ENCODE measurements at regions not wholly inside any gene's neighbourhood (a gene's known extent, or its start where the extent isn't known, plus 50 kb on each side); places are given as distances from the start of the nearest gene placed in this dataset.

DNA sequence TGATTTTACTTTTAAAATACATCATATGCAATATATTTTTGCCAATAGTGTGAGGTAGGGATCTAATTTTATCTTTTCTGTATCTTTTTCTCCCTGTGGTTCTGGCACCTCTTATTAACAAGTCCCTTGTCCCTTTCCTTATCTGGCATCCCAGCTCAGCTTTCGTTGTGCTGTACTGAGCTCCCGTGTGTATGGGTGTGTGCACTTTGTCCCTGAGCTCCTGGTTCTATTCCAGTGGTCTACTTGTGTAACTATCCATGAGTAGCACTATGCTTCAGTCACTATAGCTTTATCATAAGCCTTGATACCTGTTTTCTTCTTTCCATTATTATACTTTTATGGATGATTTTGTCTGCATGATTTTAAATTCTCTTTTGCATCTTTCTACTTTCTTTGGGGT, 401.4 kb upstream of the POU3F3 start:
- H3K27ac ChIP-seq (ENCODE audit: low read depth, low read length): no peak overlapping the region
- TF ChIP-seq, protein P1, sequence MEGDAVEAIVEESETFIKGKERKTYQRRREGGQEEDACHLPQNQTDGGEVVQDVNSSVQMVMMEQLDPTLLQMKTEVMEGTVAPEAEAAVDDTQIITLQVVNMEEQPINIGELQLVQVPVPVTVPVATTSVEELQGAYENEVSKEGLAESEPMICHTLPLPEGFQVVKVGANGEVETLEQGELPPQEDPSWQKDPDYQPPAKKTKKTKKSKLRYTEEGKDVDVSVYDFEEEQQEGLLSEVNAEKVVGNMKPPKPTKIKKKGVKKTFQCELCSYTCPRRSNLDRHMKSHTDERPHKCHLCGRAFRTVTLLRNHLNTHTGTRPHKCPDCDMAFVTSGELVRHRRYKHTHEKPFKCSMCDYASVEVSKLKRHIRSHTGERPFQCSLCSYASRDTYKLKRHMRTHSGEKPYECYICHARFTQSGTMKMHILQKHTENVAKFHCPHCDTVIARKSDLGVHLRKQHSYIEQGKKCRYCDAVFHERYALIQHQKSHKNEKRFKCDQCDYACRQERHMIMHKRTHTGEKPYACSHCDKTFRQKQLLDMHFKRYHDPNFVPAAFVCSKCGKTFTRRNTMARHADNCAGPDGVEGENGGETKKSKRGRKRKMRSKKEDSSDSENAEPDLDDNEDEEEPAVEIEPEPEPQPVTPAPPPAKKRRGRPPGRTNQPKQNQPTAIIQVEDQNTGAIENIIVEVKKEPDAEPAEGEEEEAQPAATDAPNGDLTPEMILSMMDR (IDR thresholded peaks at IDR 0.05; ENCODE audit: extremely low read depth, low read depth, low read length): no peak
- no peaks in the 10 kb centered on the region for H3K79me2 ChIP-seq (ENCODE audit: insufficient read depth, low read length)
- no peaks in the 10 kb centered on the region for H4K20me1 ChIP-seq (ENCODE audit: insufficient read depth, low read length)
- no peak overlapping the region for H3K4me2 ChIP-seq (ENCODE audit: insufficient read depth, low read length)
- H3K27me3 ChIP-seq (ENCODE audit: insufficient read depth, low read length): no peaks in the 10 kb centered on the region
- H3K4me1 ChIP-seq (ENCODE audit: insufficient read depth, low read length): no peaks in the 10 kb centered on the region
- H3K36me3 ChIP-seq (ENCODE audit: insufficient read depth, low read length): no peaks in the 10 kb centered on the region
- no peak for DNase-seq (ENCODE audit: insufficient read length, low spot score, missing footprints)
- H3K9me3 ChIP-seq (ENCODE audit: low read depth, low read length): no peaks in the 10 kb centered on the region
- no peak overlapping the region for H2AFZ ChIP-seq (ENCODE audit: low read length)
- H3K4me3 ChIP-seq (ENCODE audit: insufficient read depth, low read length): no peak overlapping the region

DNA sequence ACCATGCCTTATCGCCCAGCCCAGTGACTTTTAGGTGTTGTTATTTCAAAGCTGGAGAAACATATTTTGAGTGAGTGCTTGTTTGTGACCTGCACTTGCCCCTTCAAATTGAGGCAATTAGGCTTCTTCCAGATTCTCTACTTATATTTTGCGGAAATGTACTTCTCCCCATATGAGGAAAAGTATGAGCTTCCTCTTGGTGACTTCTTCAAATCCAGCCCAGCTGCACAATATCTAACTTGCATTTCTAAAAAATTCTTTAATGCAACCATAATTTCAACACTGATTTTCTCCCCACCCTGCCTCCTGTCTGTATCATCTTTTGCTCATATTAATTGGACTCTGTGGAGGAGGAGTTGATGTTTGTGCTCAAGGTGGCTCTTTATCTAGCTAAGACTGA, 391.2 kb upstream of the POU3F3 start:
- Histone ChIP-seq H3K4me1 (ENCODE audit: insufficient read depth, low read length) (no peaks in the 10 kb centered on the region), H3K4me2 (ENCODE audit: insufficient read depth, low read length) (no peak overlapping the region), H3K9me3 (ENCODE audit: low read depth, low read length) (no peaks in the 10 kb centered on the region), H3K27ac (ENCODE audit: low read depth, low read length) (no peak overlapping the region), H2AFZ (ENCODE audit: low read length) (no peak overlapping the region), H3K4me3 (ENCODE audit: insufficient read depth, low read length) (no peak overlapping the region), H3K79me2 (ENCODE audit: insufficient read depth, low read length) (no peaks in the 10 kb centered on the region), H3K27me3 (ENCODE audit: insufficient read depth, low read length) (no peaks in the 10 kb centered on the region), H3K36me3 (ENCODE audit: insufficient read depth, low read length) (no peaks in the 10 kb centered on the region), H4K20me1 (ENCODE audit: insufficient read depth, low read length) (no peaks in the 10 kb centered on the region)
- TF ChIP-seq, protein P1 (IDR thresholded peaks at IDR 0.05; ENCODE audit: extremely low read depth, low read depth, low read length): no peak
- no peak for DNase-seq (ENCODE audit: insufficient read length, low spot score, missing footprints)

DNA sequence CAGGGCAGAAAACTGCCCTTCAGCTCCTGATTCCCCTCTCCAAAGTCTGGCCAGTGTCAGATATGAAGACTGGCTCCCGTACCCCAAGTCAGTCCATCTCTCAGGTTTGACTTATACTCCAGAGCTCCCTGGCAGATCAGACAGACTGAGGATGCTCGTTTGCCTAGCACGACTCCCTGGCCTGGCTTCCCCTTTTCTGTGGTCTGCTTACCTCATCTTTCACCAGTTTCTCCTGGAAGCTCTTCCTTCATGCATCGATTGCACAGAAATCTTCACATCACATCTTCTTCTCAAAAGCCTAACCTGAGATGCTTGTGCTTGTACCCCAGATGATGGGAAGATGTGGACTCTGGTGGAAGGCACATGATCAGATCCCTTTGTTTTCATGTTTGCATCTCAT, 387.9 kb upstream of the POU3F3 start:
- Histone ChIP-seq H3K4me1 (ENCODE audit: insufficient read depth, low read length) (no peaks in the 10 kb centered on the region), H3K4me2 (ENCODE audit: insufficient read depth, low read length) (no peak overlapping the region), H3K27me3 (ENCODE audit: insufficient read depth, low read length) (no peaks in the 10 kb centered on the region), H3K36me3 (ENCODE audit: insufficient read depth, low read length) (no peaks in the 10 kb centered on the region), H4K20me1 (ENCODE audit: insufficient read depth, low read length) (no peaks in the 10 kb centered on the region), H3K79me2 (ENCODE audit: insufficient read depth, low read length) (no peaks in the 10 kb centered on the region), H2AFZ (ENCODE audit: low read length) (no peak overlapping the region), H3K27ac (ENCODE audit: low read depth, low read length) (no peak overlapping the region), H3K9me3 (ENCODE audit: low read depth, low read length) (no peaks in the 10 kb centered on the region), H3K4me3 (ENCODE audit: insufficient read depth, low read length) (no peak overlapping the region)
- TF ChIP-seq, protein P1 (IDR thresholded peaks at IDR 0.05; ENCODE audit: extremely low read depth, low read depth, low read length): no peak
- no peak for DNase-seq (ENCODE audit: insufficient read length, low spot score, missing footprints)

DNA sequence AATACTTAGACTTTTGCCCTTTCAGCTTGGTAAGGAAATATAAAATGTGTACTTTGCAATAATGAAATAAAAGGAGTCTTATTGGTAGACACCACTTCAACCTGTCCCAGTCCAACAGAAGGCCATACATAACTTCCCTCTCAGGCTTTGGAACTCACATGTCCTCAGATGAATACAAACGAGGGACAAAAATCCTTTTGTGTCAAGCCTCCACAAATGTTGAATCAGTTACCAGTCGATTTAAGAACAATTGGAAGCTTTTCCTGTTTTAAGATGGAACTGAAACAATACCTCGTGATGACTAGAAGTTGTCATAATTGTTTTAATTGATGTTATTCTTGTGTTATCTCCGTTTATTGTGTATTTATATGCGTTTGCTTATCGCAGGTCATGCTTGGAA, 385.1 kb upstream of the POU3F3 start:
- H3K36me3 ChIP-seq (ENCODE audit: insufficient read depth, low read length): no peaks in the 10 kb centered on the region
- no peak for DNase-seq (ENCODE audit: insufficient read length, low spot score, missing footprints)
- no peaks in the 10 kb centered on the region for H3K9me3 ChIP-seq (ENCODE audit: low read depth, low read length)
- no peak overlapping the region for H2AFZ ChIP-seq (ENCODE audit: low read length)
- H3K4me3 ChIP-seq (ENCODE audit: insufficient read depth, low read length): no peak overlapping the region
- TF ChIP-seq, protein P1 (IDR thresholded peaks at IDR 0.05; ENCODE audit: extremely low read depth, low read depth, low read length): no peak
- no peaks in the 10 kb centered on the region for H3K27me3 ChIP-seq (ENCODE audit: insufficient read depth, low read length)
- H3K4me1 ChIP-seq (ENCODE audit: insufficient read depth, low read length): no peaks in the 10 kb centered on the region
- no peaks in the 10 kb centered on the region for H3K79me2 ChIP-seq (ENCODE audit: insufficient read depth, low read length)
- H4K20me1 ChIP-seq (ENCODE audit: insufficient read depth, low read length): no peaks in the 10 kb centered on the region
- no peak overlapping the region for H3K27ac ChIP-seq (ENCODE audit: low read depth, low read length)
- no peak overlapping the region for H3K4me2 ChIP-seq (ENCODE audit: insufficient read depth, low read length)
